GM19035 (cell line): ENCODE measurements at regions not wholly inside any gene's neighbourhood (a gene's known extent, or its start where the extent isn't known, plus 50 kb on each side); places are given as distances from the start of the nearest gene placed in this dataset.
"Not testable (repeated sequence)": the region's sequence is repeated elsewhere in the genome, so short reads cannot be mapped to it uniquely, and the experiment has no call there.

ENCODE experiments used
- ATAC-seq: cut with Tn5 transposase; IDR thresholded peaks from one replicate; pipeline ENCODE4 v1.9.1; 2021; ENCODE audit not compliant: unreplicated experiment

DNA sequence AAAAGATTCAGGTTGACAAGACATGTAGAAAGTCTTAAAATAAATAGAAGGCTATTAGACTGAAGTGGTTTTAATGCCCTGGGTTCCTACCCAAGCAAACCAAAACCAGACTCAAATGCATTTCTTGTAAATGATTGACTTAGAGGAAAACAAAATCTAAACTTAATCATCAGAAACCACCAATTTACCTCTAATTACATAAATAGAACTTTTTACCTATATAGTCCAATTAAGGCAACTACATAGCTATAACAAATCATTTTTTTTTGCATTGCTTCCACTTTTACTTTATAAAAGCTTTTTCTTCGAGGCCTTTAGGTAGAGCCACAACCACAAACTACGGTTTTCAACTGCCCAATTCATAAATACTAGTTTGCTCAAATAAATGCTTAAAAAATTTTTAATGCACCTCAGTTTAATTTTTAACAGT is 231.3 kb upstream of the ARHGEF26 start:
- ATAC-seq: peak; percentile 51

DNA sequence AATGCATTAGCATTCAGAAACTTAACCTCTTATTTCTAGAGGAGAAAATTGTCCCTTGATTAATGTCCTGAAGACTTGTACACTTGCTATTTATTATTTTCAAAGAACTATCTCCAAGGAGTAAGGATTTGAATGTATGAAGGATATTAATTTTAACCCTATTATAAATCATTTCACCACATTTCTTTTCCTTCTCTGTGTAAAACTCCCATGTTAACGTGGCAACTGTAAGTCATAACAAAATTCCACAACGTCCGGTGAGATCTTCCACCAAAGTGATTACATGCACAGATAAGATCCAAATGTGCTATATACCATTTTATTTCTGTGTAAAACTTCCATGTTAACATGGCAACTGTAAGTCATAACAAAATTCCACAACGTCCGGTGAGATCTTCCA is 229.1 kb upstream of the ARHGEF26 start:
- no peak for ATAC-seq

DNA sequence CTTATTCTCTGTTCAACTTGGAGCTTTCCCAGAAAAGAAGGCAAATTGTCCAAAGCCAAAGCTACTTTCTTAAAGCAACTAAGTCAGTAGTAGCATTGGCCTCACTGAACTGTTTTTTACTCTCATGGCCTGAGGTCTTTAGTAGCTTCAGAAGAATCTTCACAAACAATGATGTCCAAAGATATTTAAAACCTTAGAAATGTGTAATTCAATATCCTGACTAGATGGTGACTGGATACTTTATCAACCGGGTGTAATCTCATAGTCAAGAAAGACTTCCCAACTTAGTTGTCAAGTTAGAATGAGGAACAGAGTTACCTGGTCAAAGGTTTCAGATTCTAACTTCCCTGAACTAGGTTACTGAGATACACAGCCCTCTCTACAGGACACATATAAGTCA is 226.3 kb upstream of the ARHGEF26 start:
- ATAC-seq: no peak

DNA sequence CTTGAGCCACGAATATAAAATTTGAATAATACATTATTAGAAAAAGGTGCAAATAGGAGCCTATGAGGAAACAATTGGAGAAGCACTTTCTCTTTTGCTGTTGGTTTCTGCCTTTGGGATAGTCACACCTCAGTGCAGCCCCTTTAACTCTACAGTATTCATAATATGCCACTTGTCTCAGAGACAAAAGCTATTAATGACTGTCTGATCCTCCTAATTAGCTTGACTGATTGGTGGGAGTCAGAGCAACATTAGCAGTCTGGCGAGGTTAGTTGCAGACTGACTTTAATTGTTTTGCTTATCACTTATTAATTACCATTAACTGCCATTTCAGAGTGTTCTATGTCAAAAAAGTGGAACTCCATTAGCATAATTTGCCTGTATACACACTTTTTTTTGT is 225.0 kb upstream of the ARHGEF26 start:
- ATAC-seq: no peak

DNA sequence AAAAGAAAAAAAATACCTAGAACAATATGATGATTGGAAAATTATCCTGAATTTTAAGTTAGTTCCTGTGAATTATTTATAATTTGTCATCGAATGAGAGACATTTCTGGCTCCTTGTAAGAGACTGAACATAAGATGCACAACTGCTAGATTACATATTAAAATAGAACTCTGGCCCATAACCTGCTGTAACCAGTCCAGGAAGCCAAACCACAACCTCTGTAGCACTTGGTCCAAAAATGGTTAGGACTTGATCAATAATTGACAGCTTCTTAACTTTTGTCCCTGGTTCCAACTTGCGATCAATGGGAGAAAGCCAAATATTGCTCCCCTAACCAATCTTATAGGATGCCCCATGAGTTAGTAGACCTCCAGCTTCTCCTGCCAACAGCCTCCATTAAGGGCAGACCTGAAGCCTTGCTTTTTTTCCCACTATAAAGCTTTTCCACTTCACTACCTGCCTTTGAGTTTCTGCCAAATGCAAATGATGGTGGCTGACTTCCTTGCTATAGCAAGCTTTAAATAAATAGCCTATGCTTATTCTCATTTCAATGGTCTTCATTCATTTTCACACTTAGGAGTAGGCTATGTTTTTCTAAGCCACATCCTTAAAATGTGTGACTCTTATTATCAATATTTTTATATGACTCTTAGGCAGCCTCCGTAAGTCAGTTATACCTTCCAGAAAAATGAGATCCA is 224.0 kb upstream of the ARHGEF26 start:
- peak; percentile 66 for ATAC-seq

DNA sequence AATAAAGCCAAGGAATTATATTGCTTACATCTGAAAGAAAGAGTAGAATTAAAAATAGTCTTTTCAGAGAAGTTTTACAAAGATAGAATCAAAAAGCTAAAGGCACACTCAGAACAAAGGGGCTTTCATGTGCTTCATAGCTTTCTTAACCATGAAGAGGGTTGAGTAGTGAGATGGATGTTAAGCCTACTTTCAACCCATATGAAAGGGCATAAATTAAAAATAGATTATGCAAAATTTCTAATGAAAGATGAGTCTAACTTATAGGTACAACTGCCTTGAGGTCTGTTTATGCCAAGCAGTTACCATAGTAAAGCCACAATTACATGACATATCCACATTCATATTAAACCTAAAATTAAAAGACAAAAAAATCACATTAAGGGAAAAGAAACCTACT is 223.3 kb upstream of the ARHGEF26 start:
- peak; percentile 73 for ATAC-seq

DNA sequence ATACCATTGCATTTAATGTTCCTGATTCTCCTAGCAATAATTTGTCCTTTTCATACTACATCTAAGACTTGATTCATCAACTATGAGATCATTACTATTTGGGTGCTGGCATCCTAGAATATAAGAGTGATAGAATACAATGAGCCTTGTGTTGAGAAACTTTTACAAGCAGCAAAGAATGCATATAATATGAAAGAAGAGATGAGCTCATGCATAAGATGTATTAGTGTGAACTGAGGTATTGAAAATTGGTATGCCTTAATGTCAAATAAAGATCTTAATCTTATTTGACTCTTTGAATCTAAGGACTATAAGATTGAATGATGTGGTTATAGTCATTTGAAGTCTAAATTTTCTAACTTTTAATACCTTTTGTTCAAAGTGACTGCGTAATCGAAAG is 220.0 kb upstream of the ARHGEF26 start:
- no peak for ATAC-seq

DNA sequence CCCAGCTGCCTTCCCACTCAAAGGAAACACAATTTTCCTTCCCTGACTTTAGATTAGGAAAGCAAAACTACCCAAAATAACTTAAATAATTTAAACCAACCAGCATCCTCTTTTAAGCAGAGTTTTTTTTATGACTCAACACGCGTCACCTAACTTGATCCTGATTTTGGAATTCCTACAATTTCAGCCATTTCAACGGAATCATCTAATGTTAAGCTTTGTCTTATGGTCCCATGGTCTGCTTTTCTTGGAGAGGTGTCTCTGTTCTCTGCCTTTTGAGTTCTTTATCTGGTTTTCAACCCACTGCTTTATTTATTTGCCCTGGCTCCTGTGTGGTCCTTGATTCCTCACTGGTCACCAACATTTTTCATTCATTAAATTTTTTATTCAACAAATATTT is 219.2 kb upstream of the ARHGEF26 start:
- ATAC-seq: no peak

DNA sequence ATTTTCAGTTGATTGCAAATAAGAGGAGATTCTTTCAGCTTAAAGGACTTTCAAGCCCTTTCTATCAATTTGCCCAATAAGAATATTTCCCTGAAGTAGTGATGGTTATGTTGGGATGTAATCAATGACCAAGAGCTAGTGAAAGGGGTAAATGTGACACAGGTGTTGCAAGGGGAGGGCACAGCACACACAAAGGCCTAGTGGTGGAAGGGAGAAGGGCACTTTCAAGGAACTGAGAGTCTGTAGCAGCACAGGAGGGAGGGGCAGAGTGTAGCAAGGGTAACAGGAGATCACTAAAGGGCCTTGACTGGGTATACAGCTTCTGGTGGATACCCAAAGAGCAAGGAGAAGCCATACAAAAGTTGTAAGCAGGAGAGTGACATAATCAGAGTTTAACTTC is 217.8 kb upstream of the ARHGEF26 start:
- no peak for ATAC-seq

DNA sequence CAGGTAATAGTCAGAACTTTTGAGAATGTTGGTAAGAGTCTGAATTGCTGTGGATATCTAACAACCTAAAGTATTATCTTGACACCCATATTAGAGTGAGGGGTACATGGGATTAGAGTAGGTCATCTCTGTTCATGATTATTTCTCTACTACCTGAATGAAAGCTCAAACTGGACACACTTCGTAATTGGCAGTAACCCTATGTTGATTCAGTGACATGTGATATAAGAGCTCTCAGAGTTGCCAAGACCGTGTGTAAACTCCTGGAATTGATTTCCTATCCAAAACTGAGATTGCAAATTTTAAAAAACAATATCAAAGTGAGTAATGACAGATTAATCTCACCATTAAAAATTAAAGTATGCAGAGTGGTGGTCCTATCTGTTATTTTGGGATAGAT is 214.8 kb upstream of the ARHGEF26 start:
- ATAC-seq: no peak

DNA sequence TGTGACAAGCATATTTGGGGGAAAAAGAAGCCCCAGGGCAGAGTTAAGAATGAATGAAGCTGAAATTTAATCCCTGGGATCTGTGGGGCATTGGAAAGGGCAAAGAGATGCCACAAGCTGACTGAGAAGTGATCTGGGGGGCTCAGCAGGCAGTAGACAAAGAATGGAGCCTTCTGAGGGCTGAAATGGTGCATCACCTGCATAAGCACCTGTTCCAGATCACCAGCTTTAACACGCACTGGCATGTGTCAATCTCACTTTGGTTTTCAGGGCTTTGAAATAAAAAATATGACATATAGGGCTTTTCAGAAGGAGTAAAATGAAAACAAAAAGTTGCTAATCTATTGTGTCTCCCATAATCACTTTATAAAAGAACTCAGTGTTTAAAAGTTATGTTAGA is 210.8 kb upstream of the ARHGEF26 start:
- ATAC-seq: no peak

DNA sequence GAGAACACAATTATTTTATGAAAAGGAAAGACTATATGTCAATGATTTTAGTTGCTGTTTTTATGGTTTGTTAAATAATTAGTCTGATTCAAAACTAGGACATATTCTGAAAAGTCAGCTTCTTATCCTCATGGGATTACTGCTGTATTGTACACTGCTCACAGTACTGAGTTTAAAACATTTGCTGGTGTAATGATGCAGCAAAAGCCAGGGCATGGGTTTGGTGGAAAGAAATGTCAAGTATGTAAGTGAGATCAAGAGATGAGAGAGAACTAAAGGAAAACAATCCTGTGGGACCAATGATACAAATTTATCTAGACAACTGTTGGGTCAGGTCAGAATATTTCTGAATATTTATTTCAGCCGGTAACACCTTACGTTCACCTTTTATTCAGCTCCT is 210.1 kb upstream of the ARHGEF26 start:
- ATAC-seq: no peak

DNA sequence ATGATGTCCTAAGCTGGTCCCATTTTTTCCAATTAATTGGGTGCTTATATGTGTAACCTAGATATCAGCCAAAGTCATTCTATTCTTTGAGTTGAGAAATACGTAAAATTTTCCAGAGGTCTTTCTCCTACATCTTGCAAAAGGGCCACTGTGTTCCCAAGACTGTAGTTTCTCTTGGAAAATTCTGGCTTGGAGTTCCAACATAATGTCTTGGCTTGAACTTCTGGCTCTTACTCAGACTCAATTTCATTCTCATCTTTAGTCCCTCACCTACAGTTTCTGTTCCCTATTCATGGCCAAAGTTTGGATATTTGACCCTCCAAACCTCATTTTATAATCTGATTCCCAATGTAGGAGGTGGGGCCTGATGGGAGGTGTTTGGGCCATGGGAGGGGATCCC is 201.4 kb upstream of the ARHGEF26 start:
- ATAC-seq: no peak

DNA sequence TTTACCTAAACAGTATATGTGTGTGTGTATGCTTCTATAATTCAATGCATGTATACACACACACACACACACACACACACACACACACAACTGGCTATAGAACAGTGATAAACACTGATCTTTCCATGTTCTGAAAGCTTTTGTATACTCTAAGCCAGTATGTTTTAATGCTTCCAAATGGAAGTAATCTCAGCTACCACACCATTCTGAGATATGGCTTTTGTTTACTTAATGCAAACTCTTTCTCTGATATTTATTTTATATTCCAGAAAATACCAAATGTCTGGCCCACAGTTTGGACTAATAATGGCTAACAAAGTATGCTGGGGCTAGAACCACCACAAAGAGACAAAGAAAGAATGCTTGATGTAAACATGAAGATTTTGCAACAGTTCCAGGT is 199.4 kb upstream of the ARHGEF26 start:
- ATAC-seq: no peak

DNA sequence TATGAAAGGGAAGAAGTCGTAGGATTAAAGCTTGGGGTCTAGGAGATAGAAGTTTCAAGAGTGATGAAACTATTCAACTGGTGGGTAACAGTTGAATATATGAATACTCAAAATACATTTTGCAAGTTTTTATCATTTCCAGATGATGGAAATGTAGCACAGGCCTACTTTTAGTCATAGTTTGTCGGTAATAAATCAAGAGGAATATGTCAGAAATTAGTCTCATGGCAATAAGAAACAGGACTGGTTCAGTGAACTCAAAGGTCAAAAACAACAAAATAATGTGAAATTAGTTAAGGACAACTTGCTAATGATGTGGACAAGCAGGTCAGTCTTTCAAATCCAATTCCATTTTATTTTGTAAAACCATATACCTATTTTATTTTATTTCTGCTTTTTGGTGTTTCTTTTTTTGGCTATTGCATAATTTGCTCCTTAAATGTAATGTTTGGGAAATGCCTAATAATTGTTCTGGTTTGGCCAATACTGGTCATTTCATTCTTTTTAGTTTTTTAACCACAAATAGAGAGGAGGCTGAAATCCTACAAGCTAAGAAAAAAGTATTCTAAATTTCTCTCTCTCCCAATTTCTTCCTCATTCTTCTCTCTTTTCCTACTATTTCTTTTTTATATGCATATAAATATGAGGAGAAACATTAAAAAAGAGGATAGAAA is 195.2 kb upstream of the ARHGEF26 start:
- no peak for ATAC-seq

DNA sequence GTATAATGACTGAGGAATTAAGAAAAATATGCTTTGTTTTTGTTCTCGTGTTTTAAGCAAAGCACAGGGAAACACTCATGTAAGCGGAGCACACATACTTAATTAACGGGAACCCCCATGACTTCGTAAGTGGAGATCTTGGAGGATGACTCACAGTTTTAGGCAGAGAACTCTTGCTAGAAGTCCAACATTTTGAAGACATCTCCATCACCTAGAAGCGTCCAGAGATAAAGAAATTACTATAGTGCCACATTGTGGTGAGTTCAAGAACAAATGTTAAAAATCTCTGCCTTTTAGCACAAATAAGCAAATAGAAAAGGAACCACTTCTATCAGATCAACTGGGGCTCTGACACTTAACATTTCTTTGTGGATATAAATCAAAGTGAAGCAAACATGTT is 194.1 kb upstream of the ARHGEF26 start:
- peak; percentile 63 for ATAC-seq

DNA sequence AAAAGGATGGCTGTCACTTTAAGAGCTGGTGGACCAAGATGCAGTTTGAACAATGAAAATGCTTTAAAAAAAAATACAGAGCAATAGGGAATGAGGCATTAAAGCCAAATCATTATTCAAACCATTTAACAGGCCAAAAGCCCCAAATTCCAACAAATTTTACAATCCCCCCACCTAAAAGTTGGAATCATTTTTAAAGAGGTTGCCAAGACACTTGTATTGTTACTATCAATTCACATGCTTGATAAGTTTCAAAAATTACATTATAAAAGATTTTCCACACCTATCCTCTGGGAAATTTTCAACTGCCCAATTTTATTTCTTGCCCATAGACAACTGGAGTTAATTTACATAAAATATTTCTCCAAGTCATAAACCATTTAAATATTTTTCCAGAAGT is 192.3 kb upstream of the ARHGEF26 start:
- no peak for ATAC-seq

DNA sequence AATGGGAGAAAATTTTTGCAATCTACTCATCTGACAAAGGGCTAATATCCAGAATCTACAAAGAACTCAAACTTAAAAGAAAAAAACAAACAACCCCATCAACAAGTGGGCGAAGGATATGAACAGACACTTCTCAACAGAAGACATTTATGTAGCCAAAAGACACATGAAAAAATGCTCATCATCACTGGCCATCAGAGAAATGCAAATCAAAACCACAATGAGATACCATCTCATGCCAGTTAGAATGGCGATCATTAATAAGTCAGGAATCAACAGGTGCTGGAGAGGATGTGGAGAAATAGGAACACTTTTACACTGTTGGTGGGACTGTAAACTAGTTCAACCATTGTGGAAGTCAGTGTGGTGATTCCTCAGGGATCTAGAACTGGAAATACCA is 187.7 kb upstream of the ARHGEF26 start:
- not testable (repeated sequence) for ATAC-seq

DNA sequence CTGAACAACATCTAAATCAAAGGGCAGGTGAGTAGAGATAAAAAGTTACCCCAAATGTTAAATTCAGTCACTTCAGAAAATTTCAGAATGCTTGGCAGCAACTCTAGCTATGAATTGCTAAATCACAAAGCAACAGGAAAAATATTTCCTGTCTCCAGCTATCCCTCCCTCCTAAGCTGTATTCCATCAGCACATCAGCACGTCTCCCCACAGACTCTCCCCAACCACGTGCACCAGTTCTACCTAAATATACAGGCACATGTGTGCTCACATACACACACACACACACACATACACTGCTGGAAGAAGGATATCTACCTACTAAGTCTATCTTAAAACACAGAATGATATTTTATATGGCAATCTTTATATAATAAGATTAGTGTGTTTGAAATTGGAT is 177.1 kb upstream of the ARHGEF26 start:
- ATAC-seq: no peak

DNA sequence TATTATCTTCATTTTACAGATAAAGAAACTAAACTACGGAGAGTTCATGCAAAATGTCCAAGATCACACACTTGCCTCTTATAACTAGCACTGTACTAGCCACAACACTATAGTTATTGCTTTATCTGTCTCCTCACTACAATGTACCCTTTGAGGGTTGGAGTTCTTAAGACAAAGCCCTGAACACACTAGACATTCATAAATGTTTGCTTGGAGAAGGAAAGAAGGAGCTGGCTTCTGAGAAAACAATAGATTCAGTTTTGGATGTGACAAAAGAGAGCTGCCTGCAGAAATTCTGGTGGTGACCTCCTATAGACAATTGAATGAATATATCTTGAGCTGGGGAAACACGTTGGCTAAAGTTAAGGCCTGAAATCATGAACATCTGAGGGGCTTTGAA is 169.9 kb upstream of the ARHGEF26 start:
- ATAC-seq: no peak

DNA sequence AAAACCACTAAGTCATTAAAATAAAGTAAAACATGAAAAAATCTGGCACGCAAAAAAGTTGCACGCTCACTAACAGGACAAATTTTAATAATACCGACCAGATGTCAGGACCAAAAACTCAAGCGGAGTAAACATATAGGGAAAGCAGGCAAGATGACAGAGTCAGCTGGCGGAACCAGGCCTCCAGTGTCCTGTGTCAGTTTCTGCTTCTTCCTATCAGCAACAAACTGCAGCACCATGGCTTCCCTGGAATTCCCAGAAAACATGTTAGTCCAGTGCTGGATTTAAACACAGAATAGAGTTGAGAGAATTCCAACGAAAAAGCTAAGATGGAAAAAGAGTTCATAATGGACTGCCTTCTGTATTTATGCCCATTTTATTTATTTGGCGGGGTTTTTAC is 169.1 kb upstream of the ARHGEF26 start:
- ATAC-seq: no peak

DNA sequence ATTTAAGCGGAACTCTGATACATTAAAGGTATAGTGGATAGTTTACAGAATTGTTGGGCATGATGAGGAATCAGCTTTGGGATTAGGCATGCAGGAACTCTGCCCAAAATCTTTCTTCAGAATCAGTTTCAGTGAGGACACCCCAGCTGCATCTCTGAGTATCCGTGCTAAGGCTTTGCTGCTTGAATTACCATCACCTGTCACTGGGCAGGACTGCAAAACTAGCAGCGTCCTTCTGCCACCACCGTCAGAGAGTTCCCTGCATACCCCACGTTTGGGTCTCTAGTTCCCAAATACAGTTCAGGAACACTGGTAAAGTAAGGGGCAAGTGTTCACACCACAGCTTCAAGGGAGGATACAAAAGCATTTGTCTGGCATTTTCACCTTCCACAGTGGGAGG is 164.6 kb upstream of the ARHGEF26 start:
- no peak for ATAC-seq

DNA sequence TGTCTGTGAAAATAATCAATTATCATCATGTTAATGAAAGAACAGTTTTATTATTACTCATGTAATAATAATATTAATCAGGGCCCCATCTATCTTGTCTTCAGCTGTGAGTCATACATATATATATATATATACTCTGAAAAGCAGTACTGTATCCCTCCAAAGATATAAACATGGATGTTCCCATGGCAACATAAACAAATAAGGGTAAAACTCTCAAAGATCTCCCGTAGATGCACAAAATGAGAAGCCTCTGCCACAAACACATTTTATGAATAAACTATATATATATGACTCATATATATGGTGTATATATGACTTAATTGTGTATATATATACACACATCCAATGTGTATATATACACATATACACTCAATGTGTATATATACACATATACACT is 163.8 kb upstream of the ARHGEF26 start:
- ATAC-seq: no peak
